HCT116 (cell line): ENCODE measurements at regions not wholly inside any gene's neighbourhood (a gene's known extent, or its start where the extent isn't known, plus 50 kb on each side); places are given as distances from the start of the nearest gene placed in this dataset.

Source experiments
- ATAC-seq: fragments of 200-7000 bp; cut with Tn5 transposase; 2 replicates; pipeline ENCODE4 v1.9.1; 2020; ENCODE audit warnings: mild to moderate bottlenecking, moderate library complexity
- BruUV-seq: library from RNA; stranded (reverse); fragments of 400-500 nt; replicated peaks from 2 replicates; lab custom pipeline; 2021; lab: Mats Ljungman, UMichigan
- CTCF ChIA-PET: fragments of 300-600 bp; sonication (Branson Sonifier 250); formaldehyde crosslinking; loops from one replicate; lab custom pipeline; 2021; ENCODE audit warnings: antibody characterized with exemption; lab: Charles Lee
- POLR2A ChIA-PET: fragments of 300-600, 350-600 bp; sonication (Branson Sonifier 250); formaldehyde crosslinking; loops from one replicate; lab custom pipeline; 2021; ENCODE audit warnings: antibody characterized with exemption; lab: Charles Lee
- RAD21 ChIA-PET, 2 experiments: fragments of 300-600 bp; sonication (Branson Sonifier 250); formaldehyde crosslinking; loops; one replicate each; lab custom pipeline; 2023; ENCODE audit warnings: low total read pairs in 2 of 2; ENCODE audit not compliant: uncharacterized antibody in 2 of 2, unreplicated experiment in 2 of 2, low non-redundant PET in 1 of 2; lab: Charles Lee
- DNase-seq: peaks from one replicate; pipeline ENCODE4 v3.0.0-alpha.2; 2010; ENCODE audit warnings: low read depth, low spot score
- H2AFZ ChIP-seq: fragments of 200-600 bp; shearing (Covaris generic), sonication (generic); 2 replicates; pipeline ENCODE4 v1.6.1; 2017; ENCODE audit warnings: low read depth, mixed run types, mixed read lengths, antibody characterized with exemption, low read length; ENCODE audit not compliant: poor library complexity, severe bottlenecking
- H3K27ac ChIP-seq: 2 replicates; pipeline ENCODE4 v1.5.1; 2012; ENCODE audit warnings: low read depth, low read length
- H3K27me3 ChIP-seq: fragments of 200-600 bp; sonication (generic); 2 replicates; pipeline ENCODE4 v1.6.1; 2016; ENCODE audit warnings: mixed run types, low read length, mixed read lengths; ENCODE audit not compliant: insufficient read depth
- H3K36me3 ChIP-seq, 2 experiments: fragments of 200-500 bp in 1 of 2; fragments of 200-600 bp in 1 of 2; sonication (Bioruptor generic) in 1 of 2; sonication (generic) in 1 of 2; 2 replicates each; pipeline versions ENCODE4 v1.5.1 to v1.6.1; 2014 to 2016; ENCODE audit warnings: low read length in 2 of 2, inconsistent platforms in 1 of 2, mixed read lengths in 1 of 2, mixed run types in 1 of 2; ENCODE audit not compliant: insufficient read depth in 2 of 2, control insufficient read depth in 1 of 2
- H3K4me1 ChIP-seq, 2 experiments: fragments of 200-600 bp in 1 of 2; sonication (generic) in 1 of 2; 2 replicates each; pipeline versions ENCODE4 v1.5.1 to v1.6.1; 2012 to 2017; ENCODE audit warnings: low read length in 2 of 2, inconsistent platforms in 1 of 2, mild to moderate bottlenecking in 1 of 2, mixed read lengths in 1 of 2, mixed run types in 1 of 2, moderate library complexity in 1 of 2; ENCODE audit not compliant: insufficient read depth in 2 of 2, control insufficient read depth in 1 of 2
- H3K4me2 ChIP-seq: fragments of 200-600 bp; sonication (generic); 2 replicates; pipeline ENCODE4 v1.6.1; 2017; ENCODE audit warnings: mixed run types, low read length, mixed read lengths
- H3K4me3 ChIP-seq, 2 experiments: fragments of 200-600 bp in 1 of 2; sonication (generic) in 1 of 2; replicated peaks in 1 of 2; 2 replicates each; pipeline ENCODE4 v1.5.1; 2011 to 2016; ENCODE audit warnings: low read length in 2 of 2, control low read depth in 1 of 2, low read depth in 1 of 2, mild to moderate bottlenecking in 1 of 2, mixed read lengths in 1 of 2, mixed run types in 1 of 2
- H3K79me2 ChIP-seq: fragments of 200-600 bp; sonication (generic); 2 replicates; pipeline ENCODE4 v1.6.1; 2017; ENCODE audit warnings: mild to moderate bottlenecking, mixed run types, low read length, moderate library complexity, mixed read lengths; ENCODE audit not compliant: insufficient read depth
- H3K9ac ChIP-seq: fragments of 200-600 bp; sonication (generic); 2 replicates; pipeline ENCODE4 v1.6.1; 2016; ENCODE audit warnings: low read length, mixed read lengths
- H3K9me2 ChIP-seq: fragments of 200-600 bp; sonication (generic), shearing (Covaris generic); 2 replicates; pipeline ENCODE4 v1.6.1; 2017; ENCODE audit warnings: mixed run types, mild to moderate bottlenecking, moderate library complexity; ENCODE audit not compliant: insufficient read depth
- H3K9me3 ChIP-seq, 2 experiments: fragments of 200-500 bp in 1 of 2; fragments of 200-600 bp in 1 of 2; sonication (Bioruptor generic) in 1 of 2; sonication (generic) in 1 of 2; 2 replicates each; pipeline ENCODE4 v1.6.1; 2014 to 2017; ENCODE audit warnings: low read length in 2 of 2, mixed read lengths in 2 of 2, inconsistent platforms in 1 of 2, low read depth in 1 of 2, mild to moderate bottlenecking in 1 of 2, mixed run types in 1 of 2, moderate library complexity in 1 of 2; ENCODE audit not compliant: control insufficient read depth in 1 of 2, insufficient read depth in 1 of 2
- H4K20me1 ChIP-seq: fragments of 200-600 bp; sonication (generic), shearing (Covaris generic); 2 replicates; pipeline ENCODE4 v1.6.1; 2017; ENCODE audit warnings: mixed run types, mild to moderate bottlenecking, moderate library complexity; ENCODE audit not compliant: insufficient read depth
- ATF3 ChIP-seq: IDR thresholded peaks from 2 replicates; pipeline ENCODE4 v1.6.1; 2012
- CBX3 ChIP-seq: IDR thresholded peaks from 2 replicates; pipeline ENCODE4 v1.6.1; 2012; ENCODE audit warnings: low read depth
- CEBPB ChIP-seq: IDR thresholded peaks from 2 replicates; pipeline ENCODE4 v1.6.1; 2012; ENCODE audit warnings: low read depth
- CTCF ChIP-seq, 3 experiments: fragments of 200-600 bp in 1 of 3; sonication (generic) in 1 of 3; IDR thresholded peaks in 2 of 3; conservative IDR thresholded peaks in 1 of 3; 2 replicates each; pipeline ENCODE4 v1.5.1; 2012 to 2017; ENCODE audit warnings: low read depth in 2 of 3, low read length in 2 of 3, antibody characterized with exemption in 1 of 3, borderline replicate concordance in 1 of 3, control low read depth in 1 of 3, mild to moderate bottlenecking in 1 of 3, mixed read lengths in 1 of 3, mixed run types in 1 of 3, moderate library complexity in 1 of 3; ENCODE audit not compliant: insufficient read depth in 1 of 3
- EGR1 ChIP-seq: IDR thresholded peaks from 2 replicates; pipeline ENCODE4 v1.6.1; 2012; ENCODE audit warnings: low read depth
- EZH2 ChIP-seq: fragments of 200-600 bp; sonication (generic); IDR thresholded peaks from 2 replicates; pipeline ENCODE4 v1.6.1; 2017; ENCODE audit warnings: antibody characterized with exemption, mixed run types
- EZH2phosphoT487 ChIP-seq: fragments of 200-600 bp; IDR thresholded peaks from 2 replicates; pipeline ENCODE4 v1.6.1; 2018; ENCODE audit warnings: antibody characterized with exemption, borderline replicate concordance
- FOSL1 ChIP-seq: IDR thresholded peaks from 2 replicates; pipeline ENCODE4 v1.6.1; 2012; ENCODE audit warnings: low read depth
- JUND ChIP-seq: IDR thresholded peaks from 2 replicates; pipeline ENCODE4 v1.6.1; 2012
- POLR2A ChIP-seq: IDR thresholded peaks from 2 replicates; pipeline ENCODE4 v1.7.0; 2011; ENCODE audit warnings: borderline replicate concordance; ENCODE audit not compliant: insufficient read depth, insufficient read length; ENCODE audit errors: extremely low read depth
- POLR2AphosphoS5 ChIP-seq: IDR thresholded peaks from 2 replicates; pipeline ENCODE4 v1.6.1; 2011; ENCODE audit warnings: mild to moderate bottlenecking, low read depth, low read length, moderate library complexity
- REST ChIP-seq: IDR thresholded peaks from 2 replicates; pipeline ENCODE4 v1.6.1; 2012; ENCODE audit warnings: low read depth
- SIN3A ChIP-seq: IDR thresholded peaks from 2 replicates; pipeline ENCODE4 v1.6.1; 2012; ENCODE audit warnings: low read depth
- SP1 ChIP-seq: IDR thresholded peaks from 2 replicates; pipeline ENCODE4 v1.6.1; 2012; ENCODE audit warnings: low read depth
- SRF ChIP-seq: IDR thresholded peaks from 2 replicates; pipeline ENCODE4 v1.6.1; 2012; ENCODE audit warnings: low read depth
- TCF7L2 ChIP-seq: IDR thresholded peaks from 2 replicates; pipeline ENCODE4 v1.7.0; 2011; ENCODE audit warnings: borderline replicate concordance, inconsistent platforms; ENCODE audit not compliant: insufficient read depth, insufficient read length; ENCODE audit errors: extremely low read depth
- YY1 ChIP-seq: IDR thresholded peaks from 2 replicates; pipeline ENCODE4 v1.6.1; 2011; ENCODE audit warnings: low read length, low read depth, moderate library complexity, mild to moderate bottlenecking; ENCODE audit not compliant: insufficient replicate concordance; ENCODE audit errors: extremely low read depth
- ZBTB33 ChIP-seq: IDR thresholded peaks from 2 replicates; pipeline ENCODE4 v1.6.1; 2011; ENCODE audit warnings: mild to moderate bottlenecking, low read length, moderate library complexity; ENCODE audit not compliant: insufficient replicate concordance; ENCODE audit errors: extremely low read depth
- ZFX ChIP-seq: fragments of 450-650 bp; IDR thresholded peaks from 2 replicates; pipeline ENCODE4 v1.6.1; 2017
- ZNF274 ChIP-seq: fragments of 200-500 bp; sonication (Bioruptor generic); IDR thresholded peaks from 2 replicates; pipeline ENCODE4 v1.6.1; 2014; ENCODE audit warnings: mild to moderate bottlenecking, low read depth, low read length, inconsistent platforms
- intact Hi-C: fragments of 100-400 bp; cut with micrococcal nuclease; formaldehyde crosslinking; loops from 2 replicates; pipeline ENCODE4 v1.10.0; 2022

- no peak overlapping the region for H3K4me3 ChIP-seq
- H4K20me1 ChIP-seq, result no peaks in the 10 kb centered on the region
- H3K4me1 ChIP-seq, result no peaks in the 10 kb centered on the region
- ChIA-PET POLR2A (no interaction called here), RAD21 (no interaction called here), CTCF (no interaction called here)
- H2AFZ ChIP-seq, result no peak overlapping the region
- H3K9me3 ChIP-seq, result no peaks in the 10 kb centered on the region
- BruUV-seq, result no TSS peak
- no peak for DNase-seq
- intact Hi-C loops, result no loop called here
- no peak overlapping the region for H3K9ac ChIP-seq
- H3K36me3 ChIP-seq, result no peaks in the 10 kb centered on the region
- TF ChIP-seq CTCF (IDR thresholded peaks at IDR 0.05 in 2 of 3, conservative IDR thresholded peaks at IDR 0.05 in 1 of 3; ENCODE audit: borderline replicate concordance in 1 of 3, insufficient read depth in 1 of 3, low read depth in 2 of 3, low read length in 2 of 3) (no peak), POLR2A (no peak), CEBPB (no peak), ZNF274 (no peak), FOSL1 (no peak), EGR1 (no peak), ZFX (no peak), EZH2 (no peak), EZH2phosphoT487 (no peak), TCF7L2 (no peak), JUND (no peak), POLR2AphosphoS5 (no peak), SIN3A (no peak), SP1 (no peak), ZBTB33 (no peak), CBX3 (no peak), ATF3 (no peak), YY1 (no peak), REST (no peak), SRF (no peak)
- H3K4me2 ChIP-seq, result no peak overlapping the region
- no peak for ATAC-seq
- no peaks in the 10 kb centered on the region for H3K27me3 ChIP-seq
- H3K79me2 ChIP-seq, result no peaks in the 10 kb centered on the region
- no peaks in the 10 kb centered on the region; the same call in 1 of the 2 replicates for H3K9me2 ChIP-seq
- H3K27ac ChIP-seq, result no peak overlapping the region
Measured at GRCh38 chr14:101695659-101696058, 65.8 kb upstream of the PPP2R5C start.
